Right cardiac atrium (tissue), 5 donors: ENCODE measurements at regions not wholly inside any gene's neighbourhood (a gene's known extent, or its start where the extent isn't known, plus 50 kb on each side); places are given as distances from the start of the nearest gene placed in this dataset.
A peak's percentile ranks its signal among the peaks of the same experiment; 100 is the strongest.
"Not testable (repeated sequence)": the region's sequence is repeated elsewhere in the genome, so short reads cannot be mapped to it uniquely, and the experiment has no call there.

ENCODE experiments used
- ATAC-seq, 2 donors: fragments of 200-7000 bp; cut with Tn5 transposase; one replicate each; pipeline versions ENCODE4 v1.8.0 to v1.9.1; 2020; ENCODE audit warnings: moderate library complexity in 2 of 2, mild to moderate bottlenecking in 1 of 2
- DNase-seq, 3 donors: peaks; one replicate each; pipeline ENCODE4 v3.0.0-alpha.2; 2020
- H3K27ac ChIP-seq: one replicate; pipeline ENCODE4 v1.5.1; 2013; ENCODE audit warnings: mild to moderate bottlenecking, low read length, control low read depth, moderate library complexity
- H3K27me3 ChIP-seq: one replicate; pipeline ENCODE4 v1.6.1; 2013; ENCODE audit not compliant: control insufficient read depth, insufficient read depth
- H3K4me1 ChIP-seq: one replicate; pipeline ENCODE4 v1.6.1; 2013; ENCODE audit warnings: low read length; ENCODE audit not compliant: control insufficient read depth, insufficient read depth
- H3K4me3 ChIP-seq: one replicate; pipeline ENCODE4 v1.5.1; 2013; ENCODE audit warnings: low read length, control low read depth
- H3K9me3 ChIP-seq: one replicate; pipeline ENCODE4 v1.6.1; 2013; ENCODE audit warnings: low read length; ENCODE audit not compliant: control insufficient read depth
- WGBS: extraction: QIAGEN DNeasy Blood & Tissue Kit; methylation state at CpG from one replicate; pipeline ENCODE4 v1.1.7; 2013; 5-methylcytosine and 5-hydroxymethylcytosine counted together
- intact Hi-C, 4 donors: fragments of 100-400 bp; cut with DNase I; formaldehyde crosslinking; loops; one replicate each; pipeline versions ENCODE4 v1.11.0 to v1.14.0; 2022 to 2023
- donor health status: healthy with polysubstance abuse.
- donor health status: DM: no; HTN: yes; CAD: no.
- donor health status: DM: no; HTN: no; CAD: no.
- donor health status: DM: no; HTN: yes; CAD: no; lungs with severe emphysema.
- donor health status: DM: yes; HTN: yes; CAD: no.

GRCh38 chr1:221564891-221565290, 177.0 kb downstream of the DUSP10 start:
- ATAC-seq (no peak), DNase-seq (no peak)
- intact Hi-C loops, result no loop called here
- H3K9me3 ChIP-seq, result no peaks in the 10 kb centered on the region
- no peak overlapping the region for H3K27ac ChIP-seq
- no peaks in the 10 kb centered on the region for H3K27me3 ChIP-seq
- H3K4me1 ChIP-seq, result peaks cover 2% of the 10 kb centered on the region
- 65% methylated on average over 2 of the region's 2 CpGs for WGBS
- no peak overlapping the region for H3K4me3 ChIP-seq

- DNase-seq (peak in 1 of 3 donors; percentile 42), ATAC-seq (peak; percentile 78 to 80)
- no peak overlapping the region for H3K4me3 ChIP-seq
- WGBS, result 51% methylated on average over 5 of the region's 5 CpGs
- H3K27me3 ChIP-seq, result no peaks in the 10 kb centered on the region
- intact Hi-C loops, result no loop called here
- H3K9me3 ChIP-seq, result no peaks in the 10 kb centered on the region
- H3K4me1 ChIP-seq, result peaks cover 2% of the 10 kb centered on the region
- peak overlapping the region; percentile 25 for H3K27ac ChIP-seq
Observed at GRCh38 chr1:221565711-221566110, 176.2 kb downstream of the DUSP10 start.

DNA sequence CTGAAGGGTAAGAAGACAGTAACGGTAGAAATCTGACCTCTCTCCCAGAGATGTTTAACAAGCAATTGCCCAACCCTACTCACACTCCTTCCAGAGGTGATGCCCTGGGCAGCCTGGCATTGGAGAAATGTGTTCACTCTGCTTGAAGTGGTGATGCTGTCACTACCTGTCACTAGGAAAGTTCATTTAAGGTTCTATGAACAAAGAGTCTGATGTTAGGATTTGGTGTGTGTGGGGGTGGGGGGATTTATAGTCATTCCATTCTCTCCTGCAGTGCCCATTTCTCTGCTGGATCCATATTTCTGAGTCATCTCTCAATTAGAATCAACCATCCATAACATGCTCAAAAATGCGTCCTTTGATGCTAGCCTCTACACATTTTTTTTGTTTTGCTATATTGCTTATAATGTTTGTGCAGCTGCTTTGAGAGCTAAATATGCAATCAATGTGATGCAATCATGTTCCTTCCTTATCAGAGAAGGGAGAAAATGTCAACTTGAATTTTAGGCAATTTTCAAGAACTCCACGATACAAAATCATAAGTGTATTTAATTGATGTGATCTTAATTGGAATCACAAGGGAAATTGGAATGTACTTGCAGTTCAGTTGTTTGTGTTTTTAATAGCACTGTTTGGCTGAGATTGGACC, 173.9 kb downstream of the DUSP10 start:
- peaks cover 2% of the 10 kb centered on the region for H3K4me1 ChIP-seq
- H3K4me3 ChIP-seq, result no peak overlapping the region
- intact Hi-C loops, result no loop called here
- H3K27ac ChIP-seq, result peak overlapping the region; percentile 9
- DNase-seq, result peak in 1 of 3 donors; percentile 22
- ATAC-seq, result peak in 1 of 2 donors; percentile 47
- 44% methylated on average over 3 of the region's 3 CpGs for WGBS
- H3K27me3 ChIP-seq, result no peaks in the 10 kb centered on the region
- no peaks in the 10 kb centered on the region for H3K9me3 ChIP-seq

GRCh38 chr1:221573756-221574155, 168.1 kb downstream of the DUSP10 start:
- intact Hi-C loops, result no loop called here
- Histone ChIP-seq H3K27ac (no peak overlapping the region), H3K27me3 (no peaks in the 10 kb centered on the region), H3K4me1 (no peaks in the 10 kb centered on the region), H3K4me3 (no peak overlapping the region), H3K9me3 (no peaks in the 10 kb centered on the region)
- ATAC-seq (peak; percentile 76 to 78), DNase-seq (peak; percentile 41 to 77 (median 74))
- WGBS, result 22% methylated on average over 5 of the region's 5 CpGs

GRCh38 chr1:221574529-221574928, 167.4 kb downstream of the DUSP10 start:
- no peak for DNase-seq
- intact Hi-C loops, result no loop called here
- no peaks in the 10 kb centered on the region for H3K9me3 ChIP-seq

GRCh38 chr1:221575605-221576004, 166.3 kb downstream of the DUSP10 start:
- Histone ChIP-seq H3K27ac (no peak overlapping the region), H3K27me3 (no peaks in the 10 kb centered on the region), H3K4me1 (no peaks in the 10 kb centered on the region), H3K4me3 (peak overlapping the region; percentile 25), H3K9me3 (no peaks in the 10 kb centered on the region)
- WGBS, result 41% methylated on average over 7 of the region's 7 CpGs
- ATAC-seq (no peak), DNase-seq (no peak)
- intact Hi-C loops, result no loop called here

More at GRCh38 chr1:221574529-221574928, 167.4 kb downstream of the DUSP10 start:
- ATAC-seq, result no peak
- Histone ChIP-seq H3K27ac (no peak overlapping the region), H3K4me3 (no peak overlapping the region), H3K4me1 (no peaks in the 10 kb centered on the region), H3K27me3 (no peaks in the 10 kb centered on the region)
- 95% methylated on average over 2 of the region's 2 CpGs for WGBS

DNA sequence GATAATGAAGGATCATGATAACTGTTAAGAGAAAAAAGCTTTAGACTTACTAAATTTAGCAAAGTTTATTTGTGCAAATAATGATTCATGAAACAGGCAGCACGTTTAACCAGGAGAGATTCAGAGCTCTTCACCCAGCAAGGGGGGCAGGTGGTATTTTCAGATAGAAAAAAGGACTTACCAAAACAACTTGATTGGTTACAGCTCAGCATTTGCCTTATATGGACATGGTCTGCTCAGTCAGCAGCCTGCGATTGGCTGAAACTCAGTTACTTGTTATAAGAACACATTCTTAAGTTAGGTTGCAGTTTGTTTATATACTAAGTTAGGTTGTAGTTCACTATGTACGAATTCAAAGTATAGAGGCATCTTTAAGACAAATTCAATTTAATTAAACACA, 165.6 kb downstream of the DUSP10 start:
- Histone ChIP-seq H3K27me3 (no peaks in the 10 kb centered on the region), H3K27ac (no peak overlapping the region), H3K4me1 (no peaks in the 10 kb centered on the region), H3K4me3 (no peak overlapping the region), H3K9me3 (no peaks in the 10 kb centered on the region)
- DNase-seq (no peak), ATAC-seq (no peak)
- 71% methylated on average over 3 of the region's 3 CpGs for WGBS
- intact Hi-C loops, result no loop called here

DNA sequence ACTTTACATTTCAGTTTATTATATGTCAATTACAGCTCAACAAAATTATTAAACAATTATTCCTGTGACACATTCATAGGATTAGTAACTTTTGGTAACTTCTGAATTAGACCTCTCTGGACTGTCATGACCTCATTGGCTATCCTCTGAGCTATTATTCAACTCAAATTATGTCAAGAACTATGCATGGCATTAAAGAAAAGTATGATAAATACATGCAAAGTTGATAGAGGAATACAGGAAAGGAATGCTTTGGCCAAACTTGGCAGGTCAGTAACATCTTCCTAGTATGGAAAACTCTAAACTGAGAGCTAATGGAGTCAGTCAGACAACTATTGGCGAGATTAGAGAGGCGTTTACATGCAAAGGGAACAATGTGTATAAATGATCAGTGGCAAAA, 158.4 kb downstream of the DUSP10 start:
- no peak overlapping the region for H3K4me3 ChIP-seq
- WGBS, result 82% methylated on average over 2 of the region's 2 CpGs
- DNase-seq, result no peak

GRCh38 chr1:221587013-221587412, 154.9 kb downstream of the DUSP10 start:
- H3K27me3 ChIP-seq, ATAC-seq, H3K4me3 ChIP-seq, DNase-seq, H3K4me1 ChIP-seq, H3K27ac ChIP-seq, H3K9me3 ChIP-seq, intact Hi-C loops: not testable (repeated sequence)
- WGBS, result 84% methylated on average over 1 of the region's 1 CpG

More for the DNA sequence above, 158.4 kb downstream of the DUSP10 start:
- H3K27me3 ChIP-seq, result no peaks in the 10 kb centered on the region
- no peak for ATAC-seq
- intact Hi-C loops, result no loop called here
- H3K4me1 ChIP-seq, result no peaks in the 10 kb centered on the region
- H3K9me3 ChIP-seq, result no peaks in the 10 kb centered on the region
- H3K27ac ChIP-seq, result no peak overlapping the region

DNA sequence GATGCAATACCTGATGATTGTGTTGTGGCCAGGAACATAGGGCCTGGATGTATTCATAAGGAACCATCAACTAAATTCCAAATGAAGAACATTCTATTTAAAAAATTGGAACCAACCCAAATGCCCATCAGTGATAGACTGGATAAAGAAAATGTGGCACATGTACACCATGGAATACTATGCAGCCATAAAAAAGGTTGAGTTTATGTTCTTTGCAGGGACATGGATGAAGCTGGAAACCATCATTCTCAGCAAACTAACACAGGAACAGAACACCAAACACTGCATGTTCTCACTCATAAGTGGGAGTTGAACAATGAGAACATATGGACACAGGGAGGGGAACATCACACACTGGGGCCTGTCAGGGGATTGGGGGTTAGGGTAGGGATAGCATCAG, 150.6 kb downstream of the DUSP10 start:
- intact Hi-C loops, H3K4me3 ChIP-seq, ATAC-seq, H3K27me3 ChIP-seq, H3K9me3 ChIP-seq, DNase-seq, H3K27ac ChIP-seq, H3K4me1 ChIP-seq: not testable (repeated sequence)

DNA sequence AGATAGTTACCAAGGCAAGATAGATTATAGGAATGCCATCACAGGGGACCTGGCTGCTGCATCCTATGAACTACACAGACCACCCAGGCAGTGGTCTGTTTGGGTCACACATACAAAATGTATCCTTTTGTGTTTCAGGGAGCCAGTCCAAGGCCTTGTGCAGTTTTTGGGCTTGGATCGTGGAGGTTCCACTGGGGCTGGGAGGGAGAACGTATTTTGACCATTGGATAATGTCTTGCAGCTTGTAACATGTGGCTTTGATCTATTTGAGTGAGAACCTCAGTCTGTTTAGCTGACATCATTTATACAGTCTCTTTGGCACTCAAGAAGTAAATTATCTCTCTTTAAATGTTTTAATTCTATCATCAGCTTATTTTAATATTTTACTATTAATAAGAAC, 147.3 kb downstream of the DUSP10 start:
- H3K4me1 ChIP-seq, result no peaks in the 10 kb centered on the region
- DNase-seq (no peak), ATAC-seq (no peak)
- H3K27ac ChIP-seq, result no peak overlapping the region
- no peaks in the 10 kb centered on the region for H3K27me3 ChIP-seq
- intact Hi-C loops, result no loop called here
- 53% methylated on average over 2 of the region's 2 CpGs for WGBS
- no peak overlapping the region for H3K4me3 ChIP-seq
- H3K9me3 ChIP-seq, result no peaks in the 10 kb centered on the region

GRCh38 chr1:221598122-221598521, 143.8 kb downstream of the DUSP10 start:
- Histone ChIP-seq H3K9me3 (no peaks in the 10 kb centered on the region), H3K4me1 (no peaks in the 10 kb centered on the region), H3K27ac (no peak overlapping the region), H3K27me3 (no peaks in the 10 kb centered on the region), H3K4me3 (no peak overlapping the region)
- intact Hi-C loops, result no loop called here
- 71% methylated on average over 6 of the region's 6 CpGs for WGBS
- DNase-seq, result no peak
- ATAC-seq, result no peak
